Activated T-cell treated with anti-CD3 and anti-CD28 coated beads, Interleukin-2, amount 50 U/mL, for 4 hours (primary cell): ENCODE measurements at regions not wholly inside any gene's neighbourhood (a gene's known extent, or its start where the extent isn't known, plus 50 kb on each side); places are given as distances from the start of the nearest gene placed in this dataset.

Source experiments
- ATAC-seq, 2 donors: fragments of 200-7000 bp; cut with Tn5 transposase; one replicate each; pipeline ENCODE4 v1.10.0; 2021
- DNase-seq: peaks from one replicate; pipeline ENCODE4 v3.0.0-alpha.2; 2020
- H3K27me3 Mint-ChIP-seq: one replicate; pipeline ENCODE4 v1.8.0; 2021; ENCODE audit warnings: low read depth, mixed read lengths
- H3K36me3 Mint-ChIP-seq: one replicate; pipeline ENCODE4 v1.8.0; 2022; ENCODE audit warnings: mixed read lengths; ENCODE audit not compliant: insufficient read depth
- H3K4me1 Mint-ChIP-seq: one replicate; pipeline ENCODE4 v1.8.0; 2021; ENCODE audit warnings: low read depth, mixed read lengths
- H3K4me3 Mint-ChIP-seq: one replicate; pipeline ENCODE4 v1.8.0; 2021; ENCODE audit warnings: mild to moderate bottlenecking, moderate library complexity, mixed read lengths
- H3K9me3 Mint-ChIP-seq: one replicate; pipeline ENCODE4 v1.8.0; 2021; ENCODE audit warnings: mixed read lengths

DNA sequence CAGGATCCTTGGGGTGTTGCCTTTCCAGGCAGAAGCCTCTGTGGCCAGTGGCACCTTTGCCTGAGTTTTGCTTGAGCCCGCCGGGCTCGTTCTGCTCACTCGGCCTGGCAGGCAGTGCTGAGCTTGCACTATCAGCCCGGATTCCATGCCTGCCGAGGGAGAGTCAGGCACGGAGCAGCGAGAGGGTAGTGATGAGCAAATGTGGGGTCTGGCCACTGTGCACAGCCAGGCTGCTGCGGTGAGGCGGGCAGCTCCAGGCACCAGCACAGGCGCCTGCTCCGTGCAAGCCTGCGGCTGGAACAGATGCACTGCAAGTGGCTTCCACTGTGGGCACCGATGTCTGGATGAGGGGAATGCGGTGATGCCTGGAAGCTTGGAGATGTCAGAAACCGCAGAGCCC, 619.2 kb downstream of the RAPGEF2 start:
- no peaks in the 10 kb centered on the region for H3K36me3 Mint-ChIP-seq
- H3K4me1 Mint-ChIP-seq: no peaks in the 10 kb centered on the region
- no peak for ATAC-seq
- no peak for DNase-seq
- H3K4me3 Mint-ChIP-seq: no peak overlapping the region
- no peaks in the 10 kb centered on the region for H3K27me3 Mint-ChIP-seq
- H3K9me3 Mint-ChIP-seq: peaks cover 3% of the 10 kb centered on the region

DNA sequence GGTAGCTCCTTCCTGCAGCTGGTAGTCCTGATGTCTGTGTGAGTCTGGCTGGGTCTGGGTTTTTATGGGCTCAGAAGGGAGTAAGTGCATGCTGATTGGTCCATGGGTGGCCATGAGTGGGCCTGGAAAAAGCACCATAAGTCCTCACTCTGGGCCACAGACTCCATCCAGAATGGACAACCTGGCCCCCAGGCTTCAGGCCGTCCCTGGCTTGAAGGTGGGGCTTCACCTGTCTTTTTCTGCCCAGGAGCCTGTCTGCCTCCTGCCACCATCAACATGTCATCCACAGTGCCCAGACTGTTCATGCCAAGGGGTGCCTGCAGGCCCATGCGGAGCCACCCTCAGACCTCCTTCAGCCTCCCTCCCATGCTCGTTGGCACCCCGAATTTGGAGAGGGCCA, 620.0 kb downstream of the RAPGEF2 start:
- no peaks in the 10 kb centered on the region for H3K36me3 Mint-ChIP-seq
- H3K27me3 Mint-ChIP-seq: no peaks in the 10 kb centered on the region
- no peak for ATAC-seq
- H3K4me1 Mint-ChIP-seq: no peaks in the 10 kb centered on the region
- no peak overlapping the region for H3K4me3 Mint-ChIP-seq
- H3K9me3 Mint-ChIP-seq: peaks cover 3% of the 10 kb centered on the region
- DNase-seq: no peak

- peak in 1 of 2 donors; percentile 18 for ATAC-seq
- H3K27me3 Mint-ChIP-seq: no peaks in the 10 kb centered on the region
- H3K4me1 Mint-ChIP-seq: no peaks in the 10 kb centered on the region
- peaks cover 3% of the 10 kb centered on the region for H3K9me3 Mint-ChIP-seq
- no peak overlapping the region for H3K4me3 Mint-ChIP-seq
- no peaks in the 10 kb centered on the region for H3K36me3 Mint-ChIP-seq
- no peak for DNase-seq
These were observed 620.6 kb downstream of the RAPGEF2 start for GRCh38 chr4:159723341-159724048.

GRCh38 chr4:159725571-159725970, 622.7 kb downstream of the RAPGEF2 start:
- no peaks in the 10 kb centered on the region for H3K9me3 Mint-ChIP-seq
- H3K4me1 Mint-ChIP-seq: no peaks in the 10 kb centered on the region
- DNase-seq (no peak), ATAC-seq (no peak)
- no peaks in the 10 kb centered on the region for H3K27me3 Mint-ChIP-seq
- no peaks in the 10 kb centered on the region for H3K36me3 Mint-ChIP-seq
- H3K4me3 Mint-ChIP-seq: no peak overlapping the region

GRCh38 chr4:159735281-159736207, 632.7 kb downstream of the RAPGEF2 start:
- H3K9me3 Mint-ChIP-seq: peaks cover 1% of the 10 kb centered on the region
- ATAC-seq: no peak
- no peaks in the 10 kb centered on the region for H3K27me3 Mint-ChIP-seq
- H3K4me3 Mint-ChIP-seq: no peak overlapping the region
- no peaks in the 10 kb centered on the region for H3K36me3 Mint-ChIP-seq
- no peaks in the 10 kb centered on the region for H3K4me1 Mint-ChIP-seq
- no peak for DNase-seq

DNA sequence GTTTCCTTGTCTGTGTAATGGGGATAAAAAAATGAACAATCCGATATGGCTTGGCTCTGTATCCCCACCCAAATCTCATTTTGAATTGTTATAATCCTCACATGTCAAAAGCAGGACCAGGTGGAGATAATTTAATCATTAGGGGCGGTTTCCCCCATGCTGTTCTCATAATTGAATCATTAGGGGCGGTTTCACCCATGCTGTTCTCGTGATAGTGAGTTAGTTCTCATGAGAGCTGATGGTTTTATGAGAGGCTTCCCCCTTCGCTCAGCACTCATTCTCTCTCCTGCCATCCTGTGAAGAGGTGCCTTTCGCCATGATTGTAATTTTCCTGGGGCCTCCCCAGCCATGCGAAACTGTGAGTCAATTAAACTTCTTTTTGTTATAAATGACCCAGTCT, 633.5 kb downstream of the RAPGEF2 start:
- no peak overlapping the region for H3K4me3 Mint-ChIP-seq
- no peaks in the 10 kb centered on the region for H3K27me3 Mint-ChIP-seq
- no peaks in the 10 kb centered on the region for H3K36me3 Mint-ChIP-seq
- H3K4me1 Mint-ChIP-seq: no peaks in the 10 kb centered on the region
- ATAC-seq (no peak), DNase-seq (no peak)
- peaks cover 9% of the 10 kb centered on the region for H3K9me3 Mint-ChIP-seq

GRCh38 chr4:159743971-159744370, 641.1 kb downstream of the RAPGEF2 start:
- no peaks in the 10 kb centered on the region for H3K4me1 Mint-ChIP-seq
- peaks cover 16% of the 10 kb centered on the region for H3K9me3 Mint-ChIP-seq
- H3K4me3 Mint-ChIP-seq: no peak overlapping the region
- H3K27me3 Mint-ChIP-seq: no peaks in the 10 kb centered on the region
- DNase-seq (no peak), ATAC-seq (no peak)
- H3K36me3 Mint-ChIP-seq: no peaks in the 10 kb centered on the region

DNA sequence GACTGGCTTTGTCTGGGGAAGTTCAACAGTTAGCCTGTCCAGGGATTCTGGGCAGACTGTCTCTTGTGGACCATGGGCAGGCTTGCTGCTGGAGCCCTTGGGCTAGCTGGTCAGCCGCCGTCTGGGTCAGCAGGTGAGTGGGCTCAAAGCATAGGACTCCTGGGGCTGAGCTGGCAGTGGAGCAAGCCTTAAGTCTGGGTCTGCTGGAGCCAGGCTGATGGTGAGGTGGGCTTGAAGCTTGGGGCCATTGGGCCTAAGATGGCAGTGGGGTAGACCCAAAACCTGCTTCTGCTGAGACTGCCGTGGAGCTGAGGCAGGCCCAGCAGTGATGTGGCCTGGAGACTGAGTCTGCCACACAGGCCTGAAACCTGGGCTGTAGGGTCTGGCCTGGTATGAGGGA, 645.1 kb downstream of the RAPGEF2 start:
- ATAC-seq (no peak), DNase-seq (no peak)
- Mint-ChIP-seq H3K36me3 (no peaks in the 10 kb centered on the region), H3K27me3 (no peaks in the 10 kb centered on the region), H3K9me3 (peaks cover 15% of the 10 kb centered on the region), H3K4me1 (no peaks in the 10 kb centered on the region), H3K4me3 (no peak overlapping the region)

GRCh38 chr4:159748834-159749444, 646.1 kb downstream of the RAPGEF2 start:
- no peak overlapping the region for H3K4me3 Mint-ChIP-seq

DNA sequence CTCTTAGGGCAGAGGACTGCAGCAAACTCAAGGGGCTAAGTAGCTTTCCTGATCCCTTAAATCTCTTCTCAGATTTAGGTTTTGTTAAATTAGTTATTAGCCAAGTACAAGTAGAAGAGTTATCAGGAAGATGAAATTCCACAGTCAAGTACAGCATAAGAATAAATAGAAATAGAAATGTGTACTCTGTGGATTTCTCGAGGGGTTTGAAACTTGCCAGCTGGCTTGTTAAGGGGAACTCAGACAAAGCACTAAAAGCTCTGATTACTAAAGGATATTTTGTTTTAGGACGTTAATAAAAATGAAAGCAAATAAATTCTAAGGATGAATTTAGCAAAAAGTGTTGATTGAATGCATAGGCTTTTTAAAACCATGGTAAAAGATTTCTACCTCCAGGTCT, 654.6 kb downstream of the RAPGEF2 start:
- Mint-ChIP-seq H3K4me1 (no peaks in the 10 kb centered on the region), H3K27me3 (no peaks in the 10 kb centered on the region), H3K9me3 (peaks cover 27% of the 10 kb centered on the region), H3K4me3 (no peak overlapping the region), H3K36me3 (no peaks in the 10 kb centered on the region)
- ATAC-seq (no peak), DNase-seq (no peak)

More at GRCh38 chr4:159748834-159749444, 646.1 kb downstream of the RAPGEF2 start:
- Mint-ChIP-seq H3K4me1 (no peaks in the 10 kb centered on the region), H3K36me3 (no peaks in the 10 kb centered on the region), H3K27me3 (no peaks in the 10 kb centered on the region), H3K9me3 (peaks cover 24% of the 10 kb centered on the region)
- DNase-seq (no peak), ATAC-seq (no peak)

GRCh38 chr4:159758061-159758460, 655.2 kb downstream of the RAPGEF2 start:
- Mint-ChIP-seq H3K9me3 (peaks cover 25% of the 10 kb centered on the region), H3K36me3 (no peaks in the 10 kb centered on the region), H3K4me1 (no peaks in the 10 kb centered on the region), H3K27me3 (no peaks in the 10 kb centered on the region), H3K4me3 (no peak overlapping the region)
- no peak for DNase-seq
- ATAC-seq: no peak

- no peaks in the 10 kb centered on the region for H3K36me3 Mint-ChIP-seq
- no peaks in the 10 kb centered on the region for H3K4me1 Mint-ChIP-seq
- no peak overlapping the region for H3K4me3 Mint-ChIP-seq
- H3K27me3 Mint-ChIP-seq: no peaks in the 10 kb centered on the region
- no peaks in the 10 kb centered on the region for H3K9me3 Mint-ChIP-seq
- ATAC-seq (no peak), DNase-seq (no peak)
These were observed 659.8 kb downstream of the RAPGEF2 start for GRCh38 chr4:159762672-159763071.

- ATAC-seq (no peak), DNase-seq (no peak)
- no peaks in the 10 kb centered on the region for H3K36me3 Mint-ChIP-seq
- H3K9me3 Mint-ChIP-seq: no peaks in the 10 kb centered on the region
- no peaks in the 10 kb centered on the region for H3K4me1 Mint-ChIP-seq
- no peaks in the 10 kb centered on the region for H3K27me3 Mint-ChIP-seq
- no peak overlapping the region for H3K4me3 Mint-ChIP-seq
These were observed 661.6 kb downstream of the RAPGEF2 start for GRCh38 chr4:159764343-159764952.

DNA sequence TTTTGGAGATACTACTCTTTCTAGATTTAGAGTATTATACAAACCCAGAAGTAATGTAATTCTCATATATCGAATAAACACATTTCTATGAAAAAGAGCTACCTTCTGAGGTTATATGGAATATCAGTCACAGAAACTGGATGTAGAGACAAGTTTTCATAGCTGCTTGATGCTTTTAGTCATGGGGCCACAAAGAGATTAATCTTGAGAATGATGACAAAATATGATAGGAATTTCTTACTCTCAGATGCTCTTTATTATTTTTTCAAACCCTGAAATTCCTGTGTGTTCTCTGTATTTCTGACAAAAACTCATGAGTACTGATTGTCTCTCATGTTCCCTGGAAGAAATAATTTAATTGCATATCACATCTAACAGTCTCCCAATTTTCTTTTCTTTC, 662.5 kb downstream of the RAPGEF2 start:
- H3K36me3 Mint-ChIP-seq: no peaks in the 10 kb centered on the region
- H3K4me1 Mint-ChIP-seq: no peaks in the 10 kb centered on the region
- no peak overlapping the region for H3K4me3 Mint-ChIP-seq
- DNase-seq (no peak), ATAC-seq (no peak)
- no peaks in the 10 kb centered on the region for H3K27me3 Mint-ChIP-seq
- no peaks in the 10 kb centered on the region for H3K9me3 Mint-ChIP-seq
